Stimulated activated CD4-positive, alpha-beta T cell treated with anti-CD3 and anti-CD28 coated beads, TNF-alpha, amount 100 ng/mL, for 4 hours (primary cell): ENCODE measurements at regions not wholly inside any gene's neighbourhood (a gene's known extent, or its start where the extent isn't known, plus 50 kb on each side); places are given as distances from the start of the nearest gene placed in this dataset.

Experiments used
- DNase-seq, 3 experiments: peaks; one replicate each; pipeline ENCODE4 v3.0.0-alpha.2; 2020; ENCODE audit warnings: low read depth in 3 of 3

DNA sequence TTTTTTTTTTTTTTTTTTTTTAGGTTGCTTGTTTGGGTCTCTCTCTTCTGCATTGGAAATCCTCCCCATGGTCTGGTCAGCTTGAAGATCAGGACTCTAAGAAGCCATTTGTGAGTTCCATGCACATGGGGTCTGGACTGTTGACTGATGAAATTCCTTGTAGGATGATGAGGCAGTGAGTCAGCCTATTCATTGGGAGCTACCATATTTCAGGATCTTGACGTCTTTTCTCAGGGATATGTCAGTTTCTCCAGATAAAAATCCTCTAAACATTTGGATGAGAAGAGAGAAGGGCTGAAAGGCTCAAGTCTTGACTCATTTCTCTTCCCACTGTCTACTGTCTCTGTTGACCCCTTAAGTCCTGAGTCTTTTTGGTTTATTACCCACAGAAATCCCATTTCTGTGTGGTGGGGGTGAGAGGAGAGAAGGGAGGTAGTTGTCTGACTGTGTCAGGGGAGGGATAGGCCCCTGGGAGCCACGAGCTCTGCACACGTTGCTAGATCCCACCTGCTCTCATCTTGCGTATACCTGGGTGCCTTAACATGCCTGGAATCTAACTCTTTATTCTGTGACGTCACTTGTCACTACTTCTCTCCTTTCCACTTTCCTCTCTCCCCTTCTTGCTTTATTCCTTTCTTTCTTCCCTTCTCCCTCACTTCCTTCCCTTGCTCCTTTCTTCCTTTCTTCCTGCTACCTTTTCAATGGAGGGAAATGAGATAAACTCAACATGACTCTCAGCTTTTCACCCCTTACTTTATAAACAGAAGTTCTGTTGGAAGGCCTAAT, 333.1 kb upstream of the XYLT1 start:
- DNase-seq = no peak

- DNase-seq = no peak
These were observed 331.8 kb upstream of the XYLT1 start for GRCh38 chr16:17802571-17802970.

- DNase-seq = no peak
These were observed 330.3 kb upstream of the XYLT1 start for GRCh38 chr16:17801068-17801467.

DNA sequence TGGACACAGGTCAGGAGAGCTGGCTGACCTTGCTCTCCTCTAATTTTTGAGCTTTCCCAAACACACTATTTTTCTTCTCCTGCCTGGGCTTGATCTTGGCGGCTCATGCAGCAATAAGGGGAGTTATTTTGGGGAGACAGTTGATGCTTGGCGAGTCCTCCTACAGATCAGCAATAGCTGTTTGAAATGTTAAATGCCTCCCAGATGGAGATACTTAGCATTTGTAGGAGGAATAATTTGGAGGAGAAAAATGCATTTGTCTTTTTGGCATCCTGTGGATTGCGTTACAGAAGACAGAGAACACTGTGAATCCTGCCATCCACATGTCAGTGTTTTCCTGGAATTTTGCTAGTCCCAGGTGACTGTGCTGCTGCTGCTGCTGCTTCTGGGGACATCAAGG, 328.0 kb upstream of the XYLT1 start:
- no peak for DNase-seq

DNA sequence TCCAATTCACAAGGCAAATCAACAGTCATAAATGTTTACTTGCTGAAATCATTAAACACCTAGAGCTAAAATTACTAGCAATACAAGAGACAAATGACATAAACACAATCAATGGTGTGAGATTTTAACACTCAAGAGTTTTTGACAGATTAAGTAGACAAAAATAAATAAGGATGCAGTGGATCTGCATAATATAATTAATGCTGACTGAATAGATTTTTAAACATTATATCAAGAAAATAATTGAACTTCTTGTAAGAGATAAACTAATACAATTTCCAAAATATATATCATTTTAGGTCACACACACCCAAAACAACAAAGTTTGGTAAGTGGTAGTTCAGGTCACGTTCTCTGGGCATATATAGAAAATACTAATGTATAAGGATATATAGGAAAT, 322.6 kb upstream of the XYLT1 start:
- no peak for DNase-seq

DNA sequence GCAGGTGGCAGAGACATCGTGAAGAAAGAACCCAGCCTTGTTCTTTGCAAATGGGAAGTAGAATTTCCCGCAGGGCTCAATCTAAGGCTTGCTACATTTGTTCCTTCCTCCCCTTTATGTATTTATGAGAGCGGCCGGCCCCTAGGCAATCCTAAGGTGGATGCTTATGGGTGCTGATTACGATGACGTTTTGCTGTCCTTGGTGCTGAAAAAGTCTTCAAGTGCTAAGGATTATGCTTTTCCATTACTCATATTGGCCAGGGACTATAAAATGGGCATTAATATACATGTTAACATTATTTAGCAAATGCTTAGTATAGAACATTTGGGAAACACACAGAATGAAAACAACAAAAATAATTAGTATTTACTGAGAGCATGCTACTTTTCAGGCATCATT, 313.3 kb upstream of the XYLT1 start:
- DNase-seq = no peak

DNA sequence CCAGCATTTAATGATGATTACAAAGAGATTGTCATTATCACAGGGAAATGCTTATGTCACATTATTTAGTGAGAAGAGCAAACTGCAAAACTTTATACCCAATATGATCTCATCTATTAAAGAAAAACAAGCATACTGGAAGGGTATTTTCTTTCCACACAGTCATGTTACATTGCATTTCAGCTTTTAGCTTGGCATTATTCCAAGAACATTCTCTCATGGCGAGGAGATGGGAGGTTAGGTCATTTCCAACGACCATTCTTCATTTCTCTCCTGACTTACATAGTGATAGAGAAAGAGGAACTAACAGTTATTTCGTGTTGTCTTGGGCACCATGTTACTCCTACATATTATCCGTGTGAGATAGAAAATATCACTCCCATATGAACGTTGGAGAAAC, 309.4 kb upstream of the XYLT1 start:
- no peak for DNase-seq

DNA sequence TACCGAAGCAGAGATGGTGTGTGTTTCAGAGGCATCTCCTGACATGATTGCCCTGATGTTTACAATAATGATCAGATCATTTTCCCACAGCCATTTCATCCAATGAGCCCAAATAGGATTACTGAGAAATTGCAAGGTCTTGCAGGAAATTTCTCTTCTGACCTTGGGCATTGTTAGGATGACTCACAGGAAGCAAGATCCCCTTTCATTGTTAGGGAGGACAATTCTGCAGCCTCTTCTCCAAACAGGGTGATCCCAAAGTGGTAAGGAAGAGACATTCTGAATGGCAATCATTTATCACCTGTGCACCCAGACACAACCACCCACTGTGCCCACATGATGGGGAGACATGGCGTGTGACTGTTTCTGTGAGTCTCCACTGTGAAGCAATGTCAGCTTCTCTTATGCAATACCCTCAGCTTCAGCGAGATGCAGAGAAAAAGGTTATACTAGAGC, 306.7 kb upstream of the XYLT1 start:
- no peak for DNase-seq

- DNase-seq = no peak
These were observed 306.1 kb upstream of the XYLT1 start for GRCh38 chr16:17776888-17777287.

GRCh38 chr16:17776465-17776864, 305.7 kb upstream of the XYLT1 start:
- DNase-seq = no peak

GRCh38 chr16:17775061-17775460, 304.3 kb upstream of the XYLT1 start:
- no peak for DNase-seq

GRCh38 chr16:17773698-17774101, 302.9 kb upstream of the XYLT1 start:
- DNase-seq = no peak

DNA sequence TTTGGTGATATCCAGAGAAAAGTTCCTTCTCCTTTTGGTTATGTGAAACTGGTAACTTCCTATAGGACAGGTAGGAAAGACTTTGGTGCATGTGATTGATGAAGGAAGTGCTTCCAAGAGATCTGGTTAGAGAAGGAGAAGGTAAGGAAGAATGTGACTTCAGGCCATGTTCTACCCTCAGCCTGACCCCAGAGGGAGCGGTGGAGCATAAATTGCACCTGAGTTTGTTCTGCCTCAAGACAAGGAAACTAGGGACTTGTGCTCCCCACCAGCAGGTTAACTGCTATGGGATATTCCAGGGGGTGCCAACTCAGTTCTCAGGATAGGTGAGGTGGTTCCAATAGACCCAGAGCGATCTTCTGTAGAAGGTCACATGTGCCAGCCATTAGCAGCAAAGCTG, 299.3 kb upstream of the XYLT1 start:
- no peak for DNase-seq

GRCh38 chr16:17769065-17769464, 298.3 kb upstream of the XYLT1 start:
- no peak for DNase-seq

DNA sequence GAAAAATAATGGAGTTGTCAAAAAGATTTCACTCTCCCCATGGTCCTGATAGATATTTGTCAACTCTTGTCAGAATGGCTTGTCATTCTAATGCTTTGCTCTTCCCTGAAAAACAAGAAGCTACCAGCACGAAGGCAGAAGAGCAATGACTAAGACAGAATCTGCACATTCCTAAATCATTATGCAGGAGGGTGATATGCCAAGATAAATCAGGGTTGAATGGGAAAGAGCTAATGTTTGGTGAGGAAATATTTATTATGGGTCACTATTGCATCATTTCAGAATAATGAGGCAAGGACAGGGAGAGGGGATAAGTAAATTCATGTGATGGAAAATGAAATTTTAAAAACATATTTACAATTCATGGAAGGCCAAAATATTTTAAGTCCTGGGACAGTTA, 297.5 kb upstream of the XYLT1 start:
- DNase-seq = no peak

- no peak for DNase-seq
These were observed 295.3 kb upstream of the XYLT1 start for GRCh38 chr16:17766012-17766411.

DNA sequence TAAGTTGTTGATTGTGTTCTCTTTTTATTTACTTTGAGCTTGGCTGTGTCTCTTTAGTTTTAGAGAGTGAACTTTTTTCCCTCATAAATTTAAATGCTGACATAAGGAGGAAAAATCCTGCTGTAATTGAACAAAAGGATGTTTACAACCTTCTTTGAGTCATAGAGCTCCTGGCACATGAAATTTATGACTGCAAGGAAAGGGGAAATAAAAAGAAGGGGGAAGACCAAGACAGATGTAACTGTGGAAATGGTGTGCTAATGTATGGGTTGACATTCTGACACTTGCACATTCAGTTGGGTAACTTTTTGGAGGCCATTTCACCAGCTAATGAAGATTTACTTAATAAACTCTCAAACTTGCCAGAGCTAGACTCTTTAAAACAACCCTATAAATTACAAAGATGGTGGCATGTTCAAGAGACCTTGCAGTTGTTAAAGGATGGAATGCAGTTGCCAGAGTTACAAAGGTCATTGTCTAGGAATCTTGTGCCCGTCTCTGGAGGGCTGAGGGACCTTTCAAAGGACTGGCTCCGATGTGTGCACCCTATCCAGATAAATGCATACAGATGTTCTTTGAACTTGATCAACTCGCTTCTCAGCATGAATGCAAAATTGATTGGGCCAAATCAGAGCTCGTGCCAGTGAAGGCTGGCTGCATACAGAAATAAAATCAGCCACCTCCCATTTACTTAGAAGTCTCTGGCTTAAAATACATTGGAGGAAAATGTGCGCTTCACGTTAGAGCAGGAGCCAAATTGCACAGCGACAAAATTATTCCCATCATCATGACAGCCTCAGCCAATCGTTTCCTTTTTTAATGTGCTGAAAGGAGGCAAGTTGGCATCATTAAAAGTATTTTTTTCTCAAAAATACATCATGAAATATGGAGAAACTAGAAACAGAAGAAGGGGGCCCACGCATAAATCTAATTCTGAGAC, 289.0 kb upstream of the XYLT1 start:
- DNase-seq = no peak

- no peak for DNase-seq
These were observed 287.0 kb upstream of the XYLT1 start for GRCh38 chr16:17757808-17758207.

- DNase-seq = no peak
These were observed 284.4 kb upstream of the XYLT1 start for GRCh38 chr16:17755158-17755557.

DNA sequence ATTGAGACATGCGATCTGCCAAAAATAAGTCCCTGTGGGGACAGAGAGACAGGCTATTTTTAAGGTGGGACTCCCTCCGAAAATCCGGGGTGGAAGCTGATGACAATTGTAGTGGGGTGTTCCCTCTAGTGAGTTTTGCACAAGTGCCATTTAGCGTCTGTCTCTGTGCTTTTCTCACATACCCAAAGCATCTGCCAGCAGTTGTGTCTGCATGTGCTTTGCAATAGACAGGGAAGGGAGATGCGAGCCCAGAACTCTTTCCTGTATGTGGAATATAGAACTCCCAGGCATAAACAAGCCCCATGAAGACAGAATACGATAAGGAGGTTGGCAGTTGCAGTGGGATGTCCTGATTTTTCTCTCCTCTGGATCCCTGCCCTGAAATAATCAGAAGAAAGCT, 282.7 kb upstream of the XYLT1 start:
- DNase-seq = no peak

- no peak for DNase-seq
These were observed 278.9 kb upstream of the XYLT1 start for GRCh38 chr16:17749706-17750105.

GRCh38 chr16:17748044-17748719, 277.4 kb upstream of the XYLT1 start:
- no peak for DNase-seq
